ENCODE measurements at regions not wholly inside any gene's neighbourhood (a gene's known extent, or its start where the extent isn't known, plus 50 kb on each side); places are given as distances from the start of the nearest gene placed in this dataset.

DNA sequence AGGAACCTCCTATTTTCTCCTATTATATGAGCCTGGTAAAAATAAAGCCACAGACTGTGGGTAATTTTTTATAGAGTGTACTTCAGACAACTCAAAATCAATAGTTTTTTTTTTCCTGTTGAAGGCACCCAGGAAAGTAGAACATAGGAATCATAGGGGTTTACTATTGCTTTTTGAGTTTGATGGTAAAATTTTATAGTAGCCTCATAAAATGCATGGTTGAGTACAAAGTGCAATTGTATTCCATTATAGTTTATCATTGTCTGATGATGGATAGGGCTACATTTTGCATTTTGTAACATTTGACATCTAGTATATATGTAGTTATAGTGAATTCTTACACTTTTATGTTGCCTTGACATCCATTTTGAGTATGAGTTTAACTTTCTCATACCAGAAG, 455.0 kb downstream of the STIM2 start:
- Mint-ChIP-seq H3K4me1 (no peaks in the 10 kb centered on the region), H3K27ac (no peak overlapping the region), H3K4me3 (no peak overlapping the region), H3K27me3 (peaks cover 4% of the 10 kb centered on the region), H3K36me3 (no peaks in the 10 kb centered on the region), H3K9me3 (no peaks in the 10 kb centered on the region)

DNA sequence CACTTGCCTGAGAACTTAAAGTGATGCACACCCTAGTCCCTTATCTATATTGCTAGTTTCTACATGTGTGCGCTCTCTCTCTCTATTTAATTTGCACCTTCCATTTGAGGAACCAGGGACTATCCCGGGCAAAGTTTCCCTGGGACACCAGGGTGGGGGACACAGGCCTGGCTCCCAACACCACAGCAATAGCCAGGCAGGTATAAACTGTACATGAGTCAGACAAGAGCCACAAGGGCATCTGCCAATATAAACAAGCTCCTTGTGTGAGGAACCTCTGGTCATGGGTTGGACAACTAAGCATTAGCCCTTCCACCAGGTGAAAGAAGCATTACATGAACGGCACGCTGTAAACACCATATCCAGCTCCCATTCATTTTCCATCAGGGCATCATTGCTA, 455.5 kb downstream of the STIM2 start:
- peaks cover 5% of the 10 kb centered on the region for H3K27me3 Mint-ChIP-seq
- H3K9me3 Mint-ChIP-seq = no peaks in the 10 kb centered on the region

DNA sequence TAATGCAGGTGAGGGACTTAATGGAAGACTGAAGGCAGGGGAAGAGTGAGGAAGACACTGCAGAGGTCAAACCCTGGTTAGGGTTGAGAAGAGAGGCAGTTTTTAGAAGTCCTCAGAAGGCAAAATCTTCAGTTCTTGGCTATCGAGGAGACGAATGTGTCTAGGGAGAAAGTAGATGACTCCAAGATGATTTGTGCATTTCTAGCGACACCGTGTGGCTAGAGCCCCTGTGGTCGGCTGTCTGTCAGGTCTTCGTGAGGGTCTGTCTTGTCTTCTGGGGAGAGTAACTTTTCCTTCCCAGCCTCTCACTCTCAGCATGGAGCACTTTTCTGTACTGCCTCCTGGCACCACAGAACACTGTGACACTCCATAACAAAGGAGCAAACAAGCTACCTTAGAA, 458.1 kb downstream of the STIM2 start:
- Mint-ChIP-seq H3K4me1 (no peaks in the 10 kb centered on the region), H3K27ac (no peak overlapping the region), H3K27me3 (peaks cover 10% of the 10 kb centered on the region), H3K9me3 (no peaks in the 10 kb centered on the region), H3K4me3 (no peak overlapping the region), H3K36me3 (no peaks in the 10 kb centered on the region)

More for the DNA sequence above, 455.5 kb downstream of the STIM2 start:
- Mint-ChIP-seq H3K4me1 (no peaks in the 10 kb centered on the region), H3K4me3 (no peak overlapping the region), H3K36me3 (no peaks in the 10 kb centered on the region), H3K27ac (no peak overlapping the region)

DNA sequence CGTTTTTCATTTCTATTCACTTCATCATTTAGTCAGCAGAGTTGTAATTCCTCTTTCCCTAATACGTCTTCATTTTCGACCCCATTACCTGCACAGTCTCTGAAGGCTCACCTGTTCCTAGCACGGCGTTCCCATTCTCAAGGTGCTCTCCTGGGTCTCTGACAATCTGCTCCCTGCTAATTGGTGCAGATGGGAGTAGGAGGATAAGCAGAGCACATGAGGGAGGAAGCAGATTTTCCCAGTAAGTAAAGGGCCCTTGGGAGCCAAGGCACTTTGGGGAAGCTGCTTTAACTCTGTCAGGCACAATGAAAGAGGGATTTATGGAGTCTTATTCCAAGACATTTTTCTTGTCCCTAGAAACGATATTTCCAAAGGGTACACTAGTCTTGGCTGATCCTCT, 466.4 kb downstream of the STIM2 start:
- Mint-ChIP-seq H3K4me3 (no peak overlapping the region), H3K4me1 (no peaks in the 10 kb centered on the region), H3K27me3 (no peaks in the 10 kb centered on the region), H3K36me3 (no peaks in the 10 kb centered on the region), H3K27ac (no peak overlapping the region), H3K9me3 (no peaks in the 10 kb centered on the region)

DNA sequence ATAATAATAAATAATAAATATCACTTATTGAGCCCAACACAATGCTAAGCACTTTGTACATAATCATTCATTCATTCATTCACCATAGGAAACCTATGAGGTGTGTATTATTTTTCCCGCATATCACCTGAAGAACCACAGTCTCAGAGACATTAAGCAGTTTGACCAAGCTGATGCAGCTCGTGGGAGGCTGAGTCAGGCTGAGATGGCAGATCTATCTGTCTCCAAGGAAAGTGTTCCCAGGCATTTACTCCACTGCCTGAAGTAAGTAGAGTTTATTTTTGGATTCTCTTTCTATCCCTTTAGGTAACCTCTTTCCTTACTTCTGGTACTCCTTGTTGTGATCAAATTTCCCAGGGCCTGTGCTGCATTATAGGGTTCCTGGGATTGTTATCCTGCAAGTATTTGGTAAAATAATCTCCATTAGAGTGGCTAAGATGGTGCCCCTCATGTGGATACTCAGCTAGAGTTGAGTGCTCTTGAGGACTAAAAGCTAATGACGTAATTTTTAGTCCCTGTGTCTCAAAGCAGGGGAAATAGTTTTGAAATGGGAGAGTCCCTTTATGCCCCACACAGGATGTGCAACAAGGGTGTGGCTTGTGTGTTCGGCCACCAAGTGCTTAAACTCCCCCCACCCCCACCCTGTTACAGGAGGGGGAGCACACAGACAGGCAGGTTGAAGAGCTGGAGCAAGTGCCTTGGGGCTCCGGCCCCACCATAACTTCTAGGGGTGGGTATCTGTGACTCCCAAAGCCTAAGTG, 467.0 kb downstream of the STIM2 start:
- Mint-ChIP-seq H3K36me3 (no peaks in the 10 kb centered on the region), H3K27me3 (no peaks in the 10 kb centered on the region), H3K9me3 (no peaks in the 10 kb centered on the region), H3K4me3 (no peak overlapping the region), H3K27ac (no peak overlapping the region), H3K4me1 (no peaks in the 10 kb centered on the region)

DNA sequence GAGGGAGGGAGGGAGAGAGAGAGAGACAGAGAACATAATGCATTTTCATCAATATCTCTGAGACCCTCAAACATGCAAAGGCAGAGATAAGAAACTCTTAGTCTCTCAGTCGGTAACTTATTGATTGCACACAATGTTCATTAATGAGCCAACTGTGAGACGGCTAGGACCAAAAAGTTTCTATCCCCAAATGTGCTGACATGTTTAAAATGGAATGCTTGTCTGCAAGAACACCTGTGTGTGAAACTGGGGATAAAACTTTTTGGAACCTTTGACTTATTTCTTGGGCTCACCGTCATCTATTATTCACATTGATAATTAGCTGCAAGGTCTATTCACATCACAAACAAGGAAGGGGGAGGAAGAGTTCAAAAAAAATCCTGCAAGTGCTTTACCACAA, 477.9 kb downstream of the STIM2 start:
- H3K4me3 Mint-ChIP-seq = no peak overlapping the region
- no peaks in the 10 kb centered on the region for H3K9me3 Mint-ChIP-seq
- peaks cover 2% of the 10 kb centered on the region for H3K27me3 Mint-ChIP-seq
- H3K36me3 Mint-ChIP-seq = no peaks in the 10 kb centered on the region
- H3K4me1 Mint-ChIP-seq = no peaks in the 10 kb centered on the region
- H3K27ac Mint-ChIP-seq = no peak overlapping the region

DNA sequence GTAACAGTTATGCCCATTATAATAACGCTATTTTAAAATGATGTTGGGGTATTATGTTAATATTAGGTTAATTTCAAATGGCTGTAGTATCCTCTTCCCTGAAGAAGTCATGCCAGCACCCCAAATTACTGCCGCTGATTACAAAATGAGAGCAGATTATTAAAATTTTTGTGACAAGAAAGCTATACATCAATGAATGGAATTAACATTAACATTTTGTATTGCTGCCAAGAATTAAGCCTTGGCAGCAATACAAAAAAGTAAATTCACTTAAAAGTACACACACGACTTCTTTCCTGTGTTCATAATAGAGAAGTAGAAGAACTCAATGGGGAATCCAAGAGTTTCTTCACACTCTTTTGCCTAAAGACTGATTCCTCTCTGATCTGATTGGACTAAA, 482.8 kb downstream of the STIM2 start:
- no peaks in the 10 kb centered on the region for H3K4me1 Mint-ChIP-seq
- no peak overlapping the region for H3K27ac Mint-ChIP-seq
- no peaks in the 10 kb centered on the region for H3K36me3 Mint-ChIP-seq
- peaks cover 3% of the 10 kb centered on the region for H3K27me3 Mint-ChIP-seq
- no peaks in the 10 kb centered on the region for H3K9me3 Mint-ChIP-seq
- no peak overlapping the region for H3K4me3 Mint-ChIP-seq

DNA sequence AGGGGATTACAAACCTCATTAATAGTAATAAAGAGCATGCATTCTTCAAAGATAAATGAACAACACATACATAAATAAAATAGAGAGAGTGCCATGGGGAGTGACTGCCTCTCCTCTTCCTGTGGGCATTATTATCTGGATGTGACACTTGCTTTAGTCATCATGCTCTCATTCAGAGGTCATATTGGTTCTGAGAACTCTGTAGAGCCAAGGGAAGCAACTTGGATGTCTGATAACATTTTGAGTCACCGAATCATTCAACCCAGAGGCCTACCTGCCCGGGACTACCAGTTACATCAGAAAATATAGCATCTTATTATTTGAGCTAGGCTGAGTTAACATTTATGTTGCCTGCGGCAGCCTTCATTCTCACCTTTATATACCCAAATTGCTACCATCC, 489.5 kb downstream of the STIM2 start:
- no peak overlapping the region for H3K27ac Mint-ChIP-seq
- H3K27me3 Mint-ChIP-seq = no peaks in the 10 kb centered on the region
- no peak overlapping the region for H3K4me3 Mint-ChIP-seq
- no peaks in the 10 kb centered on the region for H3K36me3 Mint-ChIP-seq
- H3K9me3 Mint-ChIP-seq = peaks cover 5% of the 10 kb centered on the region
- no peaks in the 10 kb centered on the region for H3K4me1 Mint-ChIP-seq

DNA sequence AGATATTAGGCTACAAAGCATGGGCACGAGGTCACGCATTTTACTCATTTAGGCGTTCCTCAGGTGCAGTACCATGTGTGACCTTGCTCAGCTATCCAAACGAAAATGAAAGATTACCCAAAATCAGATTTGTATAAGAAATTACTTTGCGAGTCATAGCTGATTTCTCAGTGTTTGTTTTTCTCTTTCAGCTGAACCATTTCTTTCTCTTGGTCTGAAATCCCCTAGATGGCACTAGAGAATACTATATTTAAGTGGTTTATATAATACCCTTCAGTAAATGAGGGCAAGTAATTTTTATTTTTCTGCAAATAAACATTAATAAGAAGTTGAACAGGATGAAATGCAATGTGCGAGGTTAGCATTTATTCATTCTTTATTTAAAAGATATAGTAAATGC, 496.6 kb downstream of the STIM2 start:
- no peak overlapping the region for H3K27ac Mint-ChIP-seq
- H3K36me3 Mint-ChIP-seq = no peaks in the 10 kb centered on the region
- H3K27me3 Mint-ChIP-seq = no peaks in the 10 kb centered on the region
- H3K9me3 Mint-ChIP-seq = peaks cover 5% of the 10 kb centered on the region
- H3K4me1 Mint-ChIP-seq = no peaks in the 10 kb centered on the region
- no peak overlapping the region for H3K4me3 Mint-ChIP-seq

DNA sequence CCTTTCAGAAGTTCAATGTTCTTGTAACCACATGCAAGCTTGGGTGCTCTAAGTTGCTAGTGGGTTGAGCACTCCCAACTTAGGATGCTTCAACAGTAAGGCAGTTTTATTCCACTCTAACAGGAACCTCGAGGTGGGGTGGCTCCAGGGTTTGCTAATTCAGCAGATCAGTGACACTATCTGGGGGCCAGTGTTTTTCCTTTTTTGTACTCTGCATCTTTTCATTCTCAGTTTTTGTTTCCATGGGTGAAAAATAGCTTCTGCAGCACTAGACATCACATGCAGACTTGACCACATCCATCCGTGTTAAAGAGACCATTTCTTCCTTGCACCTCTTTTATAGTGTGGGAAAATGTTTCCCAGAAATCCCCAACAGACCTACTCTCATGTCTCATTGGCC, 497.6 kb downstream of the STIM2 start:
- H3K27me3 Mint-ChIP-seq = no peaks in the 10 kb centered on the region
- no peak overlapping the region for H3K4me3 Mint-ChIP-seq
- no peak overlapping the region for H3K27ac Mint-ChIP-seq
- peaks cover 5% of the 10 kb centered on the region for H3K9me3 Mint-ChIP-seq
- H3K4me1 Mint-ChIP-seq = no peaks in the 10 kb centered on the region
- H3K36me3 Mint-ChIP-seq = no peaks in the 10 kb centered on the region

DNA sequence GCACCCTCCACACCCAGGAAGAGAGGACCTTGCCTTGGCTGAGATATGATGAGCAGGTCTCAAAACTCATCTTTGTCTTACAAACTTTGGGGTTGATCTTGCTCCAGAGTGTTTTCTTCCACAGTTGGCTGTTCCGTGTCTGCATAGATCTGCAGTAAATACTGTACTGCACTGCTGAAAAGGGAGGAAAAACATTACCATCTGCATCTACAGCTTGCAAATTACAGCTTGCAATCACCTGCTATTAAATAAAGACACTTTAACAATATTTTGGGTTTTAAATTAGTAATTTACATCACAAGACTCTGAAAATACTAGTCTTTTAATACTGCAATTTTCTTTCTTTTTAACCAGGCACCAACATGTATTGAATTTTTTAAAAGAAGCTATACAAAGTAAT, 499.5 kb downstream of the STIM2 start:
- H3K9me3 Mint-ChIP-seq = no peaks in the 10 kb centered on the region
- H3K4me3 Mint-ChIP-seq = no peak overlapping the region
- no peaks in the 10 kb centered on the region for H3K27me3 Mint-ChIP-seq
- no peaks in the 10 kb centered on the region for H3K36me3 Mint-ChIP-seq
- no peaks in the 10 kb centered on the region for H3K4me1 Mint-ChIP-seq
- H3K27ac Mint-ChIP-seq = no peak overlapping the region

DNA sequence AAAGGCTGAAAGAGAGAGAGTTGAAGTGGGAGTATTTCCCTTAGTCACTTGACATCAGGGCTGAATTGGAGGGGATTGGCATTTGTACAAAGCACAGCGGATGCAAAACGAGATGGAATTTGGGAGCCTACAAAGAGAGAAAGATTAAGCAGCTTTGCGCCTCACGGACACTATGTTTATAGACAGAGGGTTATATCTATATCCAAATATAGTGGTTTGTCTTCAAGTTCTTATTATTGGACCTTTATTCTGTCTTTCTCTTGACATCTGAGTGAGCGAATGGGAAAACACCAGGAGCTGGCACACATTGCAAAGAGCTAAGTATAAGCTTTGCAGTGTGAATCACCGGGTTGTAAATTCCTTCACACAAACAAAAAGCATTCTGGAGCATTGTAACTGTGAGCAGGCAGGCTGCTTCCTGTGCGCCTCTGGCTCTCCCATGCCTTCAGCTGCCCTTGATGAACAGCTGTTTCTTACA, 500.2 kb downstream of the STIM2 start:
- no peaks in the 10 kb centered on the region for H3K9me3 Mint-ChIP-seq
- no peak overlapping the region for H3K27ac Mint-ChIP-seq

DNA sequence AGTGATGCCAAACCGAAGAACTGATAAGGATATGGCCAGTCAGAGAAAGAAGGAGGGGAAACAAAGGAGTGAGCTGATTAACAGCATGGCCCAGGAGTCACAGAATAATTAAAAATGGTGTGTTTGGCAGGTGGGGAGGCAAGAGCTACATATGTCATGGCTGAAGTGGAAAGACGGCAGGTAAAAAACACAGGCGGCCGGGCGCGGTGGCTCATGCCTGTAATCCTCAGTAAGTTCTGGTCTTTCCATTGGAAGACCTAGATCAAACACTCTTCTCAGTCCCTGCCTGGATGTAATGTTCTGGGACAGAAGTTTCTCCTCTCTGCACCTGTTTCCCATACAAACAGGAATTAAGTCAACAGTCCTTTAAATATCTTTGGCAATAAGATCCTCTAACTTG, 503.9 kb downstream of the STIM2 start:
- H3K27me3 Mint-ChIP-seq = no peaks in the 10 kb centered on the region
- H3K9me3 Mint-ChIP-seq = no peaks in the 10 kb centered on the region
- H3K27ac Mint-ChIP-seq = no peak overlapping the region
- H3K36me3 Mint-ChIP-seq = no peaks in the 10 kb centered on the region
- no peak overlapping the region for H3K4me3 Mint-ChIP-seq
- no peaks in the 10 kb centered on the region for H3K4me1 Mint-ChIP-seq

More for the DNA sequence above, 500.2 kb downstream of the STIM2 start:
- no peaks in the 10 kb centered on the region for H3K27me3 Mint-ChIP-seq
- H3K4me3 Mint-ChIP-seq = no peak overlapping the region
- no peaks in the 10 kb centered on the region for H3K4me1 Mint-ChIP-seq
- H3K36me3 Mint-ChIP-seq = no peaks in the 10 kb centered on the region

DNA sequence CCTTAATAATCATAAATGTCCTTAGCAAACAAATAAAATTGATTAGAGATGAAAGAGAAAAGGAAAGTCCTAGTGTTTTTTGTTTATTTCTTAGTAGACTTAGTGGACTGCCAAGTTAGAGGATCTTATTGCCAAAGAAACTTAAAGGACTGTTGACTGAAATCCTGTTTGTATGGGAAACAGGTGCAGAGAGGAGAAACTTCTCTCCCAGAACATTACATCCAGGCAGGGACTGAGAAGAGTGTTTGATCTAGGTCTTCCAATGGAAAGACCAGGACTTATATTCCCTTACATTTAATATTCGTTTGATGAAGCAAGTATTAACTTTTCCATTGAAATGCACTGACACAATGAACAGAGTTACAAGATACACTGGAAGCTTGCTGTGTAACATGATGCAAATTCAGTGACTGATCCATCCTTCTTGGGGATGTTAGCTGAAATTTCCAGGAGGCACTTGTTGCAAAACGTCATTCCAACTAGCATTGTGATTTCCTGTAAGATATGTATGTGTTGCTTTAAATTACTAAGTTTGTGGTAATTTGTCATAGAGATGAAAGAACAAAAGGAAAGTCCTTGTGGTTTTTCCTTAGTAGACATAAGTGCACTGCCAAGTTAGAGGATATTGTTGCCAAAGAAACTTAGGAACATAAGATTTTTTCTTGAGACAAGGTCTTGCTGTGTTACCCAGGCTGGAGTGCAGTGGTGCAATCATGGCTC, 505.6 kb downstream of the STIM2 start:
- Mint-ChIP-seq H3K36me3 (no peaks in the 10 kb centered on the region), H3K4me3 (no peak overlapping the region), H3K9me3 (no peaks in the 10 kb centered on the region), H3K27ac (no peak overlapping the region), H3K4me1 (no peaks in the 10 kb centered on the region), H3K27me3 (no peaks in the 10 kb centered on the region)

DNA sequence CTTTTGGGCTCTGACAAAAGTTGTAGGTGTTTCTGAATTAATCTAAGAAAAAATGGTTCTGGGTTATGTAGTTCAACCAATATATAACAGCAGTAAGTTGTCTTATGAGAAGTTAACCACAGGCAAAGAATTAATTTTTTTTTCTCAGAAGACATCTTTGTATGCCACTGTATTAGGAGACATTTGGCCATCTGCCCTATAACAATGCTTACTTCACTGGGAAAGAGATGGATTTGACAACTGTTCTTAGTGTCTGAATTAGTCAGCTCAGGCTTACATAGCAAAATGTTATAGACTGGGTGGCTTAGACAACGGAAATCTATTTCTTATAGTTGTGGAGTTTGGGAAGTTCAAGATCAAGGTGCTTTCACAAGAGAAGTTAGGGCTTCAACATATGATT, 508.1 kb downstream of the STIM2 start:
- no peak overlapping the region for H3K4me3 Mint-ChIP-seq
- no peaks in the 10 kb centered on the region for H3K4me1 Mint-ChIP-seq
- no peak overlapping the region for H3K27ac Mint-ChIP-seq
- H3K9me3 Mint-ChIP-seq = peaks cover 5% of the 10 kb centered on the region
- no peaks in the 10 kb centered on the region for H3K27me3 Mint-ChIP-seq
- H3K36me3 Mint-ChIP-seq = no peaks in the 10 kb centered on the region

DNA sequence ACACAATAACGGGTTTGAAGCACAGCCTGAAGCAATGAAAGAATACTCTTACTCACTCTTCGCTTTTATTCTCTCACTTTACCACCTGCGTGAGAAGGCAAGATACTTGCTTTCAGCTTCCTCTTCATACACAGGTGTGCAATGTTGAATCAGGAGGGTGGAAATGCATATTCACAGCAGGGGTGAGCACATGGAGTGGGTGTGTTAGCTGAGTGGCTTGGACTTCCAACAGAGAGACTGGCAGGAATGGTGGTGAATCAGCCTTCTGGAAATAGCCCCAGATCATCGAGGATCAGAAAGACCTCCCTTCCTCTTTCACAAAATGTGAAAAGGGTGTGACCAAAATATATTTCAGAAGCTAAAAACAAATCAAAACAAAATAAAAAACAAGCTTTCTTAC, 521.2 kb downstream of the STIM2 start:
- Mint-ChIP-seq H3K9me3 (peaks cover 6% of the 10 kb centered on the region), H3K4me1 (no peaks in the 10 kb centered on the region), H3K27ac (no peak overlapping the region), H3K36me3 (no peaks in the 10 kb centered on the region), H3K4me3 (no peak overlapping the region), H3K27me3 (no peaks in the 10 kb centered on the region)

Data from activated naive CD4-positive, alpha-beta T cell treated with anti-CD3 and anti-CD28 coated beads, Interleukin-2, amount 50 U/mL, for 24 hours (primary cell).